ENCODE measurements at regions not wholly inside any gene's neighbourhood (a gene's known extent, or its start where the extent isn't known, plus 50 kb on each side); places are given as distances from the start of the nearest gene placed in this dataset.

GRCh38 chr18:65255417-65255816 is 495.4 kb upstream of the CDH7 start:
- Histone ChIP-seq H3K27me3 (ENCODE audit: insufficient read depth, low read depth, low read length) (no peaks in the 10 kb centered on the region), H3K27ac (ENCODE audit: low read length) (no peak overlapping the region), H4K20me1 (ENCODE audit: insufficient read depth) (no peaks in the 10 kb centered on the region), H3K4me3 (ENCODE audit: low read length) (no peak overlapping the region), H3K9ac (ENCODE audit: low read length) (no peak overlapping the region), H3F3A (ENCODE audit: insufficient read depth, low read length, poor library complexity, severe bottlenecking) (no peaks in the 10 kb centered on the region), H3K79me2 (replicated peaks; ENCODE audit: insufficient read depth, low read length) (no peaks in the 10 kb centered on the region), H3K36me3 (ENCODE audit: insufficient read depth, low read length) (no peaks in the 10 kb centered on the region), H3K9me3 (ENCODE audit: low read length) (no peaks in the 10 kb centered on the region), H3K9me2 (ENCODE audit: insufficient read depth, low read length) (no peaks in the 10 kb centered on the region), H3K4me2 (ENCODE audit: low read length) (no peak overlapping the region), H2AFZ (ENCODE audit: low read depth, low read length) (no peak overlapping the region)
- TF ChIP-seq EP300 (conservative IDR thresholded peaks at IDR 0.05; ENCODE audit: poor library complexity, severe bottlenecking) (no peak), EZH2 (IDR thresholded peaks at IDR 0.05; ENCODE audit: borderline replicate concordance, insufficient read depth, low read length, poor library complexity, severe bottlenecking) (no peak), POLR2AphosphoS5 (IDR thresholded peaks at IDR 0.05) (no peak), TAF1 (IDR thresholded peaks at IDR 0.05; ENCODE audit: low read depth) (no peak), MXI1 (conservative IDR thresholded peaks at IDR 0.05; ENCODE audit: poor library complexity, severe bottlenecking) (no peak), RAD21 (conservative IDR thresholded peaks at IDR 0.05) (no peak), REST (IDR thresholded peaks at IDR 0.05; ENCODE audit: borderline replicate concordance) (no peak), SMC3 (conservative IDR thresholded peaks at IDR 0.05; ENCODE audit: poor library complexity) (no peak), CTCF (IDR thresholded peaks at IDR 0.05; ENCODE audit: poor library complexity, severe bottlenecking) (no peak)

GRCh38 chr18:65239787-65240186 is 511.0 kb upstream of the CDH7 start:
- Histone ChIP-seq H3K27ac (ENCODE audit: low read length) (peak overlapping the region; percentile 5), H3K4me3 (ENCODE audit: low read length) (no peak overlapping the region), H3K9me3 (ENCODE audit: low read length) (no peaks in the 10 kb centered on the region), H2AFZ (ENCODE audit: low read depth, low read length) (no peak overlapping the region), H3F3A (ENCODE audit: insufficient read depth, low read length, poor library complexity, severe bottlenecking) (no peaks in the 10 kb centered on the region), H3K36me3 (ENCODE audit: insufficient read depth, low read length) (no peaks in the 10 kb centered on the region), H3K9me2 (ENCODE audit: insufficient read depth, low read length) (no peaks in the 10 kb centered on the region), H3K9ac (ENCODE audit: low read length) (no peak overlapping the region), H3K79me2 (replicated peaks; ENCODE audit: insufficient read depth, low read length) (no peaks in the 10 kb centered on the region), H4K20me1 (ENCODE audit: insufficient read depth) (no peaks in the 10 kb centered on the region), H3K4me2 (ENCODE audit: low read length) (peak overlapping the region; percentile 12), H3K27me3 (ENCODE audit: insufficient read depth, low read depth, low read length) (no peaks in the 10 kb centered on the region)
- TF ChIP-seq CTCF (IDR thresholded peaks at IDR 0.05; ENCODE audit: poor library complexity, severe bottlenecking) (no peak), TAF1 (IDR thresholded peaks at IDR 0.05; ENCODE audit: low read depth) (no peak), SMC3 (conservative IDR thresholded peaks at IDR 0.05; ENCODE audit: poor library complexity) (no peak), EP300 (conservative IDR thresholded peaks at IDR 0.05; ENCODE audit: poor library complexity, severe bottlenecking) (no peak), REST (IDR thresholded peaks at IDR 0.05; ENCODE audit: borderline replicate concordance) (no peak), POLR2AphosphoS5 (IDR thresholded peaks at IDR 0.05) (no peak), EZH2 (IDR thresholded peaks at IDR 0.05; ENCODE audit: borderline replicate concordance, insufficient read depth, low read length, poor library complexity, severe bottlenecking) (no peak), RAD21 (conservative IDR thresholded peaks at IDR 0.05) (no peak), MXI1 (conservative IDR thresholded peaks at IDR 0.05; ENCODE audit: poor library complexity, severe bottlenecking) (no peak)

Measured in neural cell (in vitro differentiated cells).